TTC549 (cell line): ENCODE measurements at regions not wholly inside any gene's neighbourhood (a gene's known extent, or its start where the extent isn't known, plus 50 kb on each side); places are given as distances from the start of the nearest gene placed in this dataset.

Experiments
- FAIRE-seq: peaks from 2 replicates; lab custom pipeline; 2012; peaks lifted over from hg19 to GRCh38; lab: Jason Lieb, UNC

DNA sequence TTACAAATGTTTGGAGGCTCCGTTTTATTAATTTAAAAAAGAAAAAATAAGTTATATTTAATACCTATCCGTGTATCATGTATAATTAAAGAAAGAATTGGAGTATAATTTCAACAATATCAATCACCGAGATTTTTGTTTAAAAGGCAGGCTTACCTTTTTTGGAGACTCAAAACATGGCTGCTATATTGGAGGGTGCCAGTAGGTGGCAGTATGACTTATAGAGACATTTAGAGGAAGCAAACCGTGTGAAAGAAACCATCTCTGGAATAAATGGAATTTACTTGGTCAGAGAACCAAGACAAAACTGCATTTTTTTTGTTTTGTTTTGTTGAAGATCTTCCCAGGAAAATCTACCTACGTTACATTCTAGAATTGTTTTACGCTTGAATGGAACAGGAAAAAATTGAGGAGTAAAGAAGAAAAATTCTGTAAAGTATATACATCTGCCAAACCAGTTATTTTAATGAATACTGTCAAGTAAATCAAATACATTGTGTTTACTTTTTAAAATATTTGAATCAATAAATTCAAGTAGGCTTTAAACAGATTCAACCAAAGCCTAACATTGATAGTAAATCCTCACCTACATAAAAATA, 802.6 kb upstream of the ALCAM start:
- FAIRE-seq = no peak

DNA sequence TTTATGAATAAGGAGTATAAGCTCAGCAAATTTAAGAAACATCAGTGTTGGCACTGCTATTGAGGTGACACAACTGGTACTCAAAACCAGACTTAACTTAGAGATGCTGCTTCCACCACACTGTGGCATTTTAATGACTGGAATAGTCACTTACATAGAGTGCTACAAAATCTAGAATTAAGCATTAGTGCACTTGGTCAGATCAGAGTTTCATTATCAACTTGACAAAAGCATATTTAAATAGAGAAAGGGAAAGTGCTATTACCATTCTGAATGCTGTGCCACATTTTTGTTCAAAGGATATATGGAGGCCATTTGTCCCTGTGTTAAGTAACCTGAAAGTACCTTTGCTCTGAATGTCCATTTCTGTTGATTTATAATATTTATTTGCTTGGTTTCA, 800.7 kb upstream of the ALCAM start:
- FAIRE-seq = no peak

DNA sequence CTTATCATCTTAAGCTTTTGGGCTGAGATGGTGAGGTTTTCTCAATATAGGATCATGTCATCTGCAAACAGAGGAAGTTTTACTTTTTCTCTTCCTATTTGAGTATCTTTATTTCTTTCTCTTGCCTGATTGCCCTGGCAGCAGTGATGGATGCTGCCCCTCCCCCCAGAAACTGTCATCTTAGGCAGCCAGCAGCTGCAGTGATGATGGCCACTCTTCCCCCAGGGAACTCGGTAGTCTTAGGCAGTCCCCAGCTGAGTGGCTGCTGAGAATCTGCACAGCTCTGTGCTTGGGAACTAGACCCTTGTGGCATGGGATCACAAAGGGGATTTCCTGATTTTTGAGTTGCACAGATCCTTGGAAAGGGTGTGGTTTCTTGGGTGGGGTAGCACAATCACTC, 791.1 kb upstream of the ALCAM start:
- no peak for FAIRE-seq

DNA sequence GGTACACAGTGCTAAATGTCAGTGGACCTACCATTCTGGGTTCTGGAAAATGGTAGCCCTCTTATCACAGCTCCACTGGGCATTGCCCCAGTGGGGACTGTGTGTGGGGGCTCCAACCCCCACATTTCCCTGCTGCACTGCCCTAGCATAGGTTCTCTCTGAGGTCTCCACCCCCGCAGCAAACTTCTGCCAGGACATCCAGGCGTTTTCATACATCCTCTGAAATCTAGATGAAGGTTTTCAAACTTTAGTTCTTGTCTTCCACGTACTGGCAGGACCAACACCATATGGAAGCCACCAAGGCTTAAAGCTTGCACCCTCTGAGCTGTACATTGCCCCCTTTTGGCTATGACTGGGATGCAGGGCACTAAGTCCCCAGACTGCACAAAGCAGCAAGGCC, 788.2 kb upstream of the ALCAM start:
- no peak for FAIRE-seq

DNA sequence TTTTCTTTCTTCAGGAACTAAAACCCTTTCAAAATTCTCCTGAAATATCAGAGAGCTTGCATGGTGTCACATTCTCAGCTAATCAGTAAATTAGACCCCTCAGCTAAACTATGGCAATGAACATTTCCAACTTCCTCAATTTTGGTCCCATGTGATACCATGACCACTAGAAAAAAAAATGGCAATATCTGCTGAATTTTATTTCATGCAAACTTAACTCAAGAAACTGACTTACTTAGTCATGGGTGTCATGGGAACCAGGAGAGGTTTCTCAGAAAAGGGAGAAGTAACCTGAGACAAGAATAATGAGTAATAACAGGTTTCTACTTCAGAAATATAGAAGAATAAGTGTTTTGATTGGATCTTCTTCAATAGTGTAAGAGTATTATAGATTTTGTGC, 784.6 kb upstream of the ALCAM start:
- no peak for FAIRE-seq

DNA sequence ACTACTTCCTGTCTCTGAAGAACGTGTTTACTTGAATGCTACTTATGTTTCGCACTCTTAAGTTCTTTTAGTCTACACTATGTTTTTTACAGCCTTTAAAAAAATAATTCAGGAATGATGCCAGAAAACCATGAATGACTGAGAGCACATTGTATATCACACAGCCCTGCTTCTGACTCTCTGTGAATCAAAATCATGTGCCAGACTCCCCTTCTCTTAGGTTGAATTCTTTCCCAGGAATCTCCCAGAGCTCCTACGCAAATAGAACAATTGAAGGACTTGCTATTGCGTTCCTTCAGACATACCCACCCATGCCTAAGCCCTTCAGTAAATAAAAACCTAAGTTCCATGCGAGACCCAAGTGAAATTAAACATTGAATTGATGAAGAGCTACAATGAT, 782.0 kb upstream of the ALCAM start:
- FAIRE-seq = no peak

DNA sequence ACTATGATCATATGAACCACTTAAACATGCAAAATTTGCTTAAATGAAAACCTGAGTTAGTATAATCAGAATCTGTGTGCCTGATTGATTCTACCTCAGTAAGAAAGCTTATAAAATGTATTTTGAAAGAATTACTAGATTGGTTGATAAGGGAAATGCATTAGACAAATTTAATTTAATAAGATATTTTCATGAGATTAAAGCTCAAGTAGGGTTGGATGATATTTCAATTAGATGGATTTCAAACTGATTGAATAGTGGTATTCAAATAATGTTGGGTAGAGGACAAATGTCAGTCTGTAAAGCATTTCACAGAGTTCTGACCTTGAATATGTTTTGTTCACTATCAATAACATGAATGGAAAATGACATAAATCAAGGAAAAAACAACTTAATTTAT, 780.4 kb upstream of the ALCAM start:
- FAIRE-seq = no peak

DNA sequence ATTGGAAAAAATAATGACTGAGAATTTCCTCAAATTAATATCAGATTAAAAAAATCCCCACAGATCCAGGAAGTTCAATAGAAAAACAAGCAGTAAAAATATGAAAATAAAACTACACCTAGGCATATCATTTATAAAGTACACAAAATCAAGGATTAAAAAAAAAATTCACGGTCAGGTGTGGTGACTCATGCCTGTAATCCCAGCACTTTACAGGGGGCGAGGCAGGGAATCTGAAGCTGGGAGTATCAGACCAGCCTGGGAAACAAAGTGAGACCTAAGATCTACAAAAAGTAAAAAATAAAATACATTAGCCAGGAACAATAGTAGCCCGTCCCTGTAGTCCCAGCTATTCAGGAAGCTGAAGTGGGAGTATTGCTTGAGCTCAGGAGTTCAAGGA, 778.3 kb upstream of the ALCAM start:
- FAIRE-seq = no peak

DNA sequence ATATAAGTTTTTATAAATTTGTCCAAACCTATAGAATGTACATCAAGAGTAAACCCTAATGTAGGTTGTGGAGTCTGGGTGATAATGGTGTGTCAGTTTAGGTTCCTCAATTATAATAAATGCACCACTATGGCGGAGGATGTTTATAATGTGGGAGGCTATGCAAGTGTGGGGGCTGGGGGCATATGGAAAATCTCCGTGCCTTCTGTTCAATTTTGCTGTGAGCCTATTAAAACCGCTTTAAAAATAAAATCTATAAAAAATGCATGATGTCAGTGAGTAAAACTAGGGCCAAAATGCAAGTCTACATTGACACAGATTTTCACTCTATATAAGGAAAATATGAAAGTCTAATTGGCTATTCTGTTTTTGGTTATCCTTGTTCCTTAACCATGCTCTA, 774.9 kb upstream of the ALCAM start:
- FAIRE-seq = no peak

DNA sequence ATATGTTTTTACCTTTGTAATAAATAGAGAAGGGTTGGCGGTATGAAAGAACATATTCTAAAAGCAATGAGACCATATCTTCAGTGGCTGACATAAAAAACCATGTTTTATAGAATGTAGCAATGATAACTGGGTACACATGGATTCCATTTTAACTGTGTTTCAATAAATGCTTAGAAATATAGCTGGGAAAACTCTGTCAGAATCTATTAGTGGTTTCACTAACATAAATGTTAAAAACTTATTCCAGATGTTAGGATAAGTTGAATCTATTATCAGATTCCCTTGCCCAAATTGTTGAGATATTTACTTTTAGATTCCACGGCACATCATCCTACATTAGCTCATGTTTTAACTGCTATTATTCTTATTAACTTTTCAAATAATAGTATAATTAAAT, 772.2 kb upstream of the ALCAM start:
- no peak for FAIRE-seq

DNA sequence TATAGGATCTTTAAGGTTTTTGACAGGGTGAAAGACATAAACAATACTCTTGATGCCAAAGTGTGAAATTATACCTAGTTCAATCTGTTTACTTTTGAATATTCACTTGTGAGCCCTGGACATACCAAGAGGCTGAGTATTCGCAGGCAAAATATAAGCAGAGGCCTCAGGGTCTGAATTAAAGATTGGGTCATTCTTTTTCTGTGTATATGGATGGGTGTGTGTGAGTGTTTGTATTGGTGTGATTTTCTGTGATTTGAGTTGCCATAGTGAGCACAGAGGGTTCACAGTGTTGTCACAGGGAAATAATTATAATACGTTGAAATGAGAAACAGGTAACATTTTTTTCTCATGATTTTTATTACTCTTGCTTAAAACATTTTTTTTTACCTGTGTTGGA, 770.7 kb upstream of the ALCAM start:
- FAIRE-seq = no peak

DNA sequence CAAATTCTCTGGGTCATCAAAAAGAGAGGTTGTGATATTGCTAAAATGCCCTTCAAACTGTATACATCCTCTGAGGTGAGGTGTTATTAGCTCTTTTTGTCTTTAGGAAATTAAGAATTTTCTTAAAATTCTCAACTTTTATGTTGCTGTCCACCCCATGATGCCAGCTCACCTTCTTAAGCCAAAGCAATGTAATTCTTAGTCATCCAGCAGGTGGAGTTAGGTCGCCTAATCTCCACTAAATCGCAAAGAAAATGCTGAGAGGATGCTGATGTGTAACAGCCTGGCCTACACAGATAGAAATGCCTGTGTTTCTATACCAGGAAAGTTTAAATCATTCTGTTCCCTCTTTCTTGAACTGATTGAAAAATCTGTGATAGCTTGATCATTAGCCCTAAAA, 770.2 kb upstream of the ALCAM start:
- FAIRE-seq = no peak

DNA sequence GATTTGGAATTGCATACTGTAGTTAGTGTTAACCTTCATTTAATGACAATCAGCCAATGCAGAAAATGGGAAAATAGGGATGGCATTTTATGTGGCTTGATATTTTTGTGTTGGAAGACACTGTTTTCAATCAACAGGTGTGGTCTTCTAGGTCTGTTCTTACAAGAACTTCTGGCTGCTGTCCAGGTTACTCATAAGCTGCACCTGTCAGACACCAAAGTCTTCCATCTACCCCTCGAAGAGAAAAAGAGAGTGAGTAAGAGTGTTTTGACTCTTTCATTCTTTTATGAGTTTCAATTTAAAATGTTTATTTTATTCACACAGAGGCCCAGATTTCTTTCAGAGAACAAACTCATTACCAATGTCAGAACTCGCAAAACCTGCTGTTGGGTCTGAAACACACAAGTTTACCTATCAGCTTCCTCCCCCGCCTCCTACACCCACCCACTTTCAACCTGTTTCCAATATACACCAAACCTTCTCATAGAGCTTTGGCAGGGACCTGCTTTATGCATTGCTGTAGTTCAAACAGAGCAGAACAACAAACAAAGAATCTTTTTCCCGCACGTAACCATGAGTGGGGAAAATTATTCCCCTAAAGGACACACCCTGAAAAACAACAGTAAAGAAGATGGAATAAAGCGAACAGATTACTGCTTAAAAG, 767.7 kb upstream of the ALCAM start:
- no peak for FAIRE-seq

DNA sequence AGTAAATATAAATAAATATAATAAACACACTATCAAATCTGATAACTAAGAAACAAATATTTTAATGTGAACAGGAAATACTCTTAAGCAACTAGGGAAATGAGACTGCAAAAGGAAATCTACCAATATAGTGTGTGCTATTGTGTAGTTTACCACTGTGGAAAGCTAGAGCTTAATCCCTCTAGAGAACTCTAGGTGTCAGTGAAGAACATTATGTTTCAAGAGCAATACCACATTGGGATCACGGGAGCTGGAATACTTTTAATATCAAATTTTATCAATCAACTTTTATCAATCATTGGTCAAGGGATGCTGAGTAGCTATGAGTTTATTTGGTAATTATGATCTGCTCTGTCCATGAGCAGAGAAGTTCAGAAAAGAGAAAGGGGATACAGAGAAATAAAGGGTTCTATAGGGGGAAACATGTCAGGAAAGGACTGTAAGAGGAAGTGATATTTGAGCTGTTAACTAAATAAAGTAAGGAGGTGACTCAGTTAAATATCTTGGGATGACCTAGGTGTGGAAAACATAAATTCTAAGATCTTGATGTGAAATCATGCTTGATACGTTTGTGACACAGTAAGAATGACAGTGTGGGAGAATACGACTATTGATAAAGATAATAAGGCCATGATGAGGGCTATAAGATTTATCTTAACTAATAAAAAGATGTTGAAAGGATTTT, 762.2 kb upstream of the ALCAM start:
- no peak for FAIRE-seq

DNA sequence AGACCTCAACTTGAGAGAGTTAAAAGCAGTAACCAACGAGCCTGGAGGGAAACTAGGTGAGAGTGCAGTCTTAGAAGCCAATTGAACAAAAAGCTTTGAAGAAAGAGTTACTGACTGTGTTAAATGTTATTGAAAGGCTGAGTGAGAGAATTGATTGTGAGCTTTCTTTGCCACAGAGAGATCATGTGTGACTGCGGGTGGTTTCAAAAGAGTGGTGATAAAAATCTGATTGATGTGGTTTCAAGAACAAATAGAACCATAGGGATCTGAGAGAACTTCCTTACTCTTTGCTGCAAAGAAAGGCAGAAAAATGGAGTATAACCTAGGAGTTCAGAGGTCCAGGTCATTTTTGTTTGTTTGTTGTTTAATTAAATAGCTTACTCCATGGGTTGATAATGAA, 759.9 kb upstream of the ALCAM start:
- FAIRE-seq = no peak

DNA sequence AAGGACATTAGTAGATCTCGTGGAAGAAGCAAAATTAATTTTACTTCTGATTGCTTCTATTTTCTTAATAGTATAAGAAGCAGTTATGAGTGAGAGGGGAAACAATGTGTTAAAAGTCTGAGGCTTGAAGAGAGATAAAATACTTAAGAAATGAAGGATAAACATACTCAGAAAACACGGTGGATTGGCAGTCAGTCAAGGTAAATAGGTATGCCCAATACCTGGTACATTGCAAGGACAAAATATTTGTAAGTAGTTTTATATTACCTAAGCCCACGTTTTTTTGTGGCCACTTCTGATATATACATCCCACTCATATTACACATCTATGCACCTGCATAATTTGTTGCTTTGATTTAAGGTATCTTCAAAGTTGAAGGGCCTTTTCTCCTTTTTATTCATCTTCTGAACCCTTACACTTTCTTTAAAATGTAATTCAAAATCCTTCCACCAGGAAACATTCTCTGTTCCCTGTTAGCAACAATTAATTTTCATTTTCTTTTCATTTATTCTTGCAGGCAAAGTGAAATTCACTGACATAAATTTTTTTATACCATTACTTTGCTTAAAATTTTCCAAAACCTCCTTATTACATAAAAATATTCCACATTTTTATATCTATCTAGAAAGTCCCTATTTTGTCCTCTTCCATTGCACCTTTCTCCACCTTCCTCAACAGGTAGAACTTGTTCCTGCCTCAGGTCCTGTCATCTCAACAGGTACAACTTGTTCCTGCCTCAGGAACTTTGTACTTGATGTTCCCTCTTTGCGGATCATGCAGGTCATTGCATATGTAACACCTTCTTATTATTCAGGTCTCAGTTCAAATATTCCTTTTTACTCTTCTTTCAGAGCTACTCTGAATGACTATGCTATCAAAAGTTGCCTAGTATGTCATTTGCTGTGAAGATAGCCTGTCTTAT, 755.7 kb upstream of the ALCAM start:
- FAIRE-seq = no peak

DNA sequence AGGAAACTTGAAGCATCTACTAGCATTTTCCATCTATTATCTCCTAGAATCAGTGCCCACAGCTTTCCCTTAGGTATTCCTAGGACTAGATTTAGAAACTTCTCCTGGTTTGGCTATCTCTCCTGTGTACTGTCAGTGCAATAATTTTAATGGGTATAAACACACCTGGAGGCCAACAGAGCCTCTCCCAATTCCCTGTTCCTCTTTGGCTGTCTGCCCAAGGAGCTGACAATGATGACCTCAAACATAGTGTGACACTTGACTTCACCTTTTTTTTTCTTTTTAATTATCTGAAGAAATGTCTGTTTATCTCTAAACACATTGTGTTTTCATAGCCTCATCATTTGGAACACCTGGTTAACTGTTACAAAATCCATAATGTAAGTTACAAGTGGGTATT, 754.5 kb upstream of the ALCAM start:
- no peak for FAIRE-seq

DNA sequence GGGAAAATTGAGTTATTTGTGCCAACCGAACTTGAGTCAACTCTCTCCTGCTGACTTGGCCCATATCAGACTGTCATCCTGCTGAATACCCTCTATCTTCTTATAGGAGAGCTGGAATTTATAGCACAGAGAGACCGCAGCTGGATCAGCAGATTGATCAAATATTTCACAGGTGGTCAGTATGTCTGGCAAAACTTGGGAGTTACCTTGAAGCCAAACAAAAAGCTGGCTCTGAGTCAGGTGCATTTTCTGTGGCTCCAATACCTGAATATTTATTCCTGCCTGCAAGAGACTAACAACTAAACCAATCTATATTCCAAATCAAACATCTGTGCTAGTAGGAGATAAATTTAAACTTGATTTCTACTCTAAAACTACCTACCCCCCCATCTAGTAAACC, 752.1 kb upstream of the ALCAM start:
- FAIRE-seq = no peak

DNA sequence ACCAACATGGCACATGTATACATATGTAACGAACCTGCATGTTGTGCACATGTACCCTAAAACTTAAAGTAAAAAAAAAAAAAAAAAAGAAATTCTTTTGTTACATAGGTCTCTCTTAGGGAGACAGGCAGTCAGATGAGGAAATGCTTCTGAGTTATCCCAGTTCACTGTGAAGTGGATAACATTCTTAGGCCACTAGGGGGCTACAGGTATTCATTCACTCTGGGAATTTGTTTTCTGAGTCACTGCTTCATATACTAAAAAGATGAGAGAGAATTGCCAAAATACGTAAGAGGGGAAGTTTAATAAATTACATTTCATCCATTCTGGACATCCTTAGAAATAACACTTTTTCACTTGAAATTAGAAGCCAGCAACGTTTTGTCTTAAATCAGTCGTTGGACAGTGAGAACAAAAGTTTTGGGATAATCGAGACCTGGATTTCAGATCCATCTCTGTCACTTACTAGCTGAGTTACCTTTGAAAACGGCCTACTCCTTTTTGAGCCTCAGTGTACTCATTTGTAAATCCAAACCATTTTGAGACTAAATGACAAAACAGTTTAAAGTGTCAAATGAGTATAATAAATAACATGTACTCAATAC, 738.4 kb upstream of the ALCAM start:
- no peak for FAIRE-seq

DNA sequence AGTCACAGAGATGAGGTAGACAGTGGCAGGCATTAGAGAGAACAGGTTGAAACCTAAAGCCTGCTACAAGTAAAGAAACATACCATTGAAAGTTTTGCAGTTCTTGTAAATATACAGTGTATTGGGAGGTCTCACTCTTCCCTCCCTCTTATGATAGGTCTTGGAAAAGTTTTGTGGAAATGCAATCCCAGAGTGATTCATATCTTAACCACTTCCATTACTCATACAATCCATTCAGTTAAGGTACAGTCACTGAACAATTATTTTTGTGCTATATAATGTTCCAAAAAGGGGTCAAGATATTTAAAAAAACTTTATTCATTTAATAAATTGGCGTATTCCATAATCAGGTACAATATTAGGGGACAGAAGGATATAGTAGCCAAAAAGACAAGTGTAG, 737.7 kb upstream of the ALCAM start:
- FAIRE-seq = no peak

DNA sequence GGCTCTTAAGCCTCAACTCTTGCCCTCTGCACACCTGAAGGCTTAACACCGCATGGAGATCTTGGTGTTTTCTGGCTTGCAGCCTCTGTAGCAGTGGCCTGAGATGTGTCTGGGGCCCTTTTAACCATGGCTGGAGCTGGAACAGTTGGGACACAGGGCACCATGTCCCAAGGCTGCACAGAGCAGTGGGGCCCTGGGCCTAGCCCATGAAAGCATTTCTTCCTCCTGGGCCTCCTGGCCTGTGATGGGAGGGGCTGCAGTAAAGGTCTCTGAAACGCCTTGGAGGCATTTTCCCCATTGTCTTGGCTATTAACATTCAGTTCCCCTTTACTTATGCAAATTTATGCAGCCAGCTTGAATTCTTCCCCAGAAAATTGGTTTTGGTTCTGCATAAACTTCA, 735.5 kb upstream of the ALCAM start:
- no peak for FAIRE-seq

DNA sequence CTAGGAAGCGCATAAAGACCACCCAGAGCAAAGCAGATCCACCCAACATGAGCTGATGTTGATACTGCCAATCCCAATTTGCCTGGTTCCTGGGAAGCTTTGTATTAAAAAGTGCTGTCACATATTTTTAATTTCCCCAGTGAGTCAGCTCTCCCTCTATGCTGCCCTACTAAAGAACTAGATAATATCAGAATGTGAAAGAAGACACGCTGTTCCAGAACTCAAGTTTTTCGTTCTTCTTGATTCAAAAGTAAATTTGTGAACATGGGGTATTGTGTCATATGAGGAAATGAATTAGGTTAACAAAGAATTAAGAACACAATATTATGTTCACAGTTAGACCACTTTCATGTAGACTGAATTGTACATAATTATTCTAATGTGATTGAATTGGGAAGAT, 734.2 kb upstream of the ALCAM start:
- FAIRE-seq = no peak

DNA sequence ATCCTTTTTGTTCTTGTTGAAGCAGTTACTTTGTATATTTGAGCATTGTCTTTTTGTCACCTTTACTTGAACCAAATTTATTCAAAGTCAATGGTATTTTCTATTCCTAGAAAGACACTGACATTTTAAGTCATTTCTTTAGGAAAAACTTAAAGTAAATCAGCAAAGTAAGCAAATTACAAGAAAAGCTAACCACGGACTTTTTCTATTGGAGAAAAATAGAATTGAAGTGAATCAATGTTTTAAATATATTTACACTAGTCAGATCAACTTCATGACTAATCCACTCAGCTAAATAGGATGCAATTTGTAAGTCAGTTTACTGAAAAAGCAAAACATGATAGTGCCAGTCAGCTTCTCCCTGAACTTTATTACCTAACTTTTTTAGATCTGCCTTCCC, 733.8 kb upstream of the ALCAM start:
- FAIRE-seq = no peak
